Tongue (tissue), 1 donor: ENCODE measurements at regions not wholly inside any gene's neighbourhood (a gene's known extent, or its start where the extent isn't known, plus 50 kb on each side); places are given as distances from the start of the nearest gene placed in this dataset.
A peak's percentile ranks its signal among the peaks of the same experiment; 100 is the strongest.
"Not testable (repeated sequence)": the region's sequence is repeated elsewhere in the genome, so short reads cannot be mapped to it uniquely, and the experiment has no call there.

ENCODE experiments used
- DNase-seq: peaks from one replicate; pipeline ENCODE4 v3.0.0-alpha.2; 2015

DNA sequence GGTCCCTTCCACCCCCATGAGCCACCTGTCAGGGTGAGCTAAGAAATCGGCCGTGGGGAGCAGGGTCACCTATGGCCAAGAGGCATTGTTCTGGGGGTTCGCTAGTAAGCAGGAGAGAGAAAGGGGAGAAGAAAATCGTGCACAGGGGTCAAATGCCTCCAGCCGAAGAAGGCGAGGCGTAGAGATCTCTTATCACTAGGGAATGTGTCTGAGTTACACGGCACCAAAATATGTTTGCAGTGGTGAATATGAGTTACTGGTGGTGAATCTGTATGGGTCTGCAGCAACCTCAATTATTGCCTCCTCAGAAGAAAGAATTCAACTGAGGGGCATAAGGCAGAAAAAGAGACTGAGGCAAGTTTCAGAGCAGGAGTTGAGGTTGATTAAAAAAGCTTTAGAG is 54.2 kb upstream of the RABGAP1L start:
- no peak for DNase-seq

DNA sequence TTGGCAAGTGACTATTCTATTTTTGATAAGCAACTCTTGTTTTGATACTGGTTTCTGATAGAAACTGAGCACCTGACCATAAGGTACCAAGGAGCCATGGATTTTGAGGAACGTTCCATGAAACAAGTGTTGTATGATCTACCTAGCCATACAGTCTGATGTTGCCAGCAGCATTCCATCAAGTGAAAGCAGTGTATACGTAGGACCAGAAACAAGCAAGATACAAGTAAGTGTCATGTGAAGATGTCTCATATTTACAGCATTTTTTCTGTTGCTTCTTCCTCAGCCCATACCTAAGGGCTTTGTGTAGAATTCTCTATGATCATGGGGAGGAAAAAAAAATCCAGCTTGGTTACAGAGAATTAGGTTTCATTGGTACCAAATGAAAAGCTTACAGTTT is 55.6 kb upstream of the RABGAP1L start:
- no peak for DNase-seq

DNA sequence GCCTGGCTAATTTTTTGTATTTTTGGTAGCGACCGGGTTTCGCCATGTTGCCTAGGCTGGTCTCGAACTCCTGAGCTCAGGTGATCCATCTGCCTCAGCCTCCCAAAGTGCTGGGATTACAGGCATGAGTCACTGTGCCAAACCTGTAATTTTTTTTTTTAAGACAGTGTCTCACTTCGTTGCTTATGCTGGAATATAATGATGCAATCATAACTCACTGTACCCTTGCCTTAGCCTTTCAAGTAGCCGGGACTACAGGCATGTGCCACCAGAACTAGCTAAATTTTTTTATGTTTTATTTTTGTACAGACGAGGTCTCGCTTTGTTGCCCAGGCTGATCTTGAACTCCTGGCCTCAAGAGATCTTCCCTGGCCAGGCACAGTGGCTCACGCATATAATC is 57.3 kb upstream of the RABGAP1L start:
- not testable (repeated sequence) for DNase-seq

DNA sequence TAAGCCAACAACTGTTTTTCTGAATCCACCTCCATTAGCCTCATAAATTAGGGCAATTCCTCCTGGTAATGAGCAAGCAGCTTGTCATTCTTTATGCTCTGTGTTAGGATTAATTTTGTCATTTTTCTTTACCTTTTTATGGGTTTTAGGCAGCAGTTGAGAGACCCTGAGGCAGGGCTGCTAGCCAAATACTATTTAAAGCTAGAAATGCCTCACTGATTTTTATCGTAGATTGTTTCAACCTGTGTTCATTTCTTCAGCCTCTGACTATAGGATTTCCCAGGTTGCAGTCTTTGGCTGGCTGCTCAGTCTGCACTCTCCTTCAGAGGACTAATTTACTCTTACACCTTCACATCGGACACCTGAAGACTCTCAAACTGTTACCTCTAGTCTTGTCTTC is 61.9 kb upstream of the RABGAP1L start:
- no peak for DNase-seq

DNA sequence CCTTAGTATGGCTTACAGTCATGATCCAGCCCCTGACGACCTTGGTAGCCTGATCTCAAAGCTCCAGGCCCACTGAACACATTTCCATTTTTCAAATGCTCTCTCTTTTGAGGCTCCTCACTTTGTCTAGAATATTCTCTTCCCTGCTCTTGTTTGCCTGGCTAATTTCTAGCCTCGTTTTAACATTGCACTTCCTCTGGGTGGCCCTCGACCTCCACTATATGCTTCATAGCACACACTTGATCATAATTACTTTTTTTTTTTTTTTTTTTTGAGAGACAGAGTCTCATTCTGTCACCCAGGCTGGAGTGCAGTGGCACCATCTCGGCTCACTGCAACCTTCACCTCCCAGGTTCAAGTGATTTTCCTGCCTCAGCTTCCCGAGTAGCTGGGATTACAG is 65.5 kb upstream of the RABGAP1L start:
- not testable (repeated sequence) for DNase-seq

DNA sequence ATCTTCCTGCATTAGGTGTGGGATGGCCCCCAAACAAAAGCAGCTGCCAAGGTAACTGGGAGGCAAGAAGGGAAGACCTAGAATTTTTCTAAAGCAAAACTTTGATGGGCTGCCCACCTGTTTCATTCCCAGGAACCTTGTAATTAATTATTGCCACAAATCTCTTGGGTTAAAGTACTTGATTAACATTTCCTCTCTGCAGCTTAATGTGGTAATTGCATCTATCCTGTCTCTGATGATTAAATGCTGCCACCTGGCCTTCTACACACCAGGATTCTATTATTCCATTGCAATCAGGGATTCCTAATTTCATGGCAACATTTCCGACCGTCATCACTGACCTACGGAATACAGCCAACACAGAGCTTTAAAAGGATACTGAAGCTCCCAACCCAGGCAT is 68.3 kb upstream of the RC3H1 start:
- no peak for DNase-seq

DNA sequence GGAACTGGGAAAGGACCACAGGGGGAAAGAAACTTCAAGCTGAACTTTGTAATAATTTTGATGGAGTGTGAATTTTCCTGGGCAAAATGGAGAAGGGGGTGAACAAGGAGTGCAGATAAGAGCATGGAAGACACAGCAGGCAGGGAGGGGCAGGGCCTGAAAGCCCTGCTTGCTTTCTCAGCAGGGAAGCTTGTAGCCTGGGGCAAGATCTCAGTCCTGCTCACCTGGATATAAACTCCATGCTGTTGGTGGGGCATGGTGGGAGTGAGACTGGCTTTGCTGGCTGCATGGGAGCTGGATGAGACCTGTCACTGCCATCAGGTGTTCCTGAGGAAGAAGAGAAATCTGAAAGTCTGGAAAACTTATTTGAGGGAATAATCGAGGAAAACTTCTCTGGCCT is 58.7 kb upstream of the RC3H1 start:
- DNase-seq = no peak

DNA sequence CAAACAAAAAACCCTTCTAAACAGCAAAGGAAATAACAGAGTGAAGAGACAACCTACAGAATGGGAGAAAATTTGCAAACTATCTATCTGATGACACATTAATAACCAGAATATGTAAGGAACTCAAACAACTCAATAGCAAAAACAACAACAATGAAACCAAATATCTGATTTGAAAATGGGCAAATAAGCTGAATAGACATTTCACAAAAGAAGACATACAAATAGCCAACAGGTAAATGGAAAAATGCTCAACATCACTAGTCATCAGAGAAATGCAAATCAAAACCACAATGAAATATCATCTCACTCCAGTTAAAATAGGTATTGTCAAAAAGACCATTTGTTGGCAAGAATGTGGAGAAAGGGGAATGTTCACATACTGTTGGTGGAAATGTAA is 57.6 kb upstream of the RC3H1 start:
- no peak for DNase-seq

DNA sequence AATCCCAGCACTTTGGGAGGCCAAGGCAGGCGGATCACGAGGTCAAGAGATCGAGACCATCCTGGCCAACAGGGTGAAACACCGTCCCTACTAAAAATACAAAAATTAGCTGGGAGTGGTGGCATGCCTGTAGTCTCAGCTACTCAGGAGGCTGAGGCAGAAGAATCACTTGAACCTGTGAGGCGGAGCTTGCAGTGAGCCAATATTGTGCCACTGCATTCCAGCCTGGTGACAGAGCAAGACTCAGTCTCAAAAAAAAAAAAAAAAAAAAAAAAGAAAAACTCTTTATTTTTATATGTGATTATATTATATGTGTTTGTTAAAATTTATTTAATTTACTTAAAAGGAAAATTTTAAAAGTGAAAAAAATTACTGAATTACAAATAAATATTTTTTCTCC is 56.8 kb upstream of the RC3H1 start:
- not testable (repeated sequence) for DNase-seq

DNA sequence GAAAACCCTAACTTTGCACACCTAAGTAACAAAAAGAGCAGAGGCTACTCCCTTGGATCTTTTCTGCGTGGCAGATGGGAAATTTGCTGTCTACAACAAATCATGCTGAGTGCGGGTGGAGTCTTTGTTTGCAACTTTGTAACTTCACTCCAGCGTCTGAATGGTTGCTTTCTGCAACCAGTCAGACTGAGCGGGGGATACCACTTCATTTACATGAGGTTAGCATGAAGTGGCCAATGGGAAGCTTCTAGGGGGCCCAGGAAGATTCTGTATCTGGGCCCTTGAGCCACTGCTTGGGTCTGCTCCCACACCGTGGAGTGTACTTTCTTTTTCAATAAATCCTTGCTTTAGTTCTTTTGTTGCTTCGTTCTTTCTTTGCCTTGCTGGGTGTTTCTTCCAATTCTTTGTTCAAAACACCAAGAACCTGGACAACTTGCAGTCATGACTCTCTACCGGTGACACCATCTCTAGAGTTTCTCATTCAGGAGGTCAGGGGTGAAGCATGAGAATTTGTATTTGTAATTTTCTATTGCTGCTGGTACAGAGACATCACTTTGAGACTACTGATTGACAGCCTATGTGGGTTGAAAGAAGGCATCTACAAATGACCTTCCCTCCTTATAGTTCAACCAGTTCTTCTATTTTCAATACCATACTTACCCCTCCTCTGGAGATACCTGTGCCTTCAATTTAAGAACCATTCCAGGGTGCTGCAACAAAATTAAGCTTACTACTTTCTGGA is 55.8 kb upstream of the RC3H1 start:
- no peak for DNase-seq

DNA sequence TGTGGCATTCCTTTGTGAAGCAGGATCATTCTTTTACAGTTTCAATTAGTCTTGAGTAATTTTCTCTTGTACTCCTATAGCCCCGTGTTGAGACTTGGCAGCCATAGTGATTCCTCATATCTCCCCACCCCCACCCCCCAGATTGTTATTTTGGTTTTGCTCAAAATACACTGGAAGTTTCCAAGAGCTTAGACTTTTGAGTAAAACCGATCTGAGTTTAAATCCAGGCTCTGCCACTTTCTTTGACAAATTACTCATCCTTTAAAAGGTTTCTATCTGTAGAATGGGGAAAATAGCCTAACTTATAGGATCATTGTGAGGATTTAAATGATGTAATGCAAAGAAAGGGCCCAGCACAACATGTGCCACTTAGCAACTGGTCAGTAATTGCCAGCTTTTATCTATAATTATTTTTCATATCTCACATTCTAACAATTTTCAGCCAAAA is 53.1 kb upstream of the RC3H1 start:
- DNase-seq = no peak

DNA sequence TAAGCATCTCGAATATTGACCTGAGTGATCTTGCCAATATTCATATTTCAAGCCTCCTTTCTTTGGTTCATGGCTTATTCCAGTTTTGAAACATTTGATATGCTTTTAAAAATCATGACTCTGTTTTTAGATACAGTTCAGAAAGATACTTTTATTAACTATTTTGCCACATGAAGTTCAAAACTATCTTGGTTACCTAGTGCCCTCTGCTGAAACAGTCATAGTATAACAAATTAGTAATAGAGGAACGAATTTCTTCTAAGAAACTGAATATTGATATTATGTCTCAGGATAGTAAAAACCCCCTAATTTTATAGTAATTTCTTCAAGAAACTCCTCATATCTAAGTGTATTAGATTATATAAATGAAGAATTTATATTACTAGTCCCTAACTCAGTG is 52.6 kb upstream of the RC3H1 start:
- peak; percentile 18 for DNase-seq

DNA sequence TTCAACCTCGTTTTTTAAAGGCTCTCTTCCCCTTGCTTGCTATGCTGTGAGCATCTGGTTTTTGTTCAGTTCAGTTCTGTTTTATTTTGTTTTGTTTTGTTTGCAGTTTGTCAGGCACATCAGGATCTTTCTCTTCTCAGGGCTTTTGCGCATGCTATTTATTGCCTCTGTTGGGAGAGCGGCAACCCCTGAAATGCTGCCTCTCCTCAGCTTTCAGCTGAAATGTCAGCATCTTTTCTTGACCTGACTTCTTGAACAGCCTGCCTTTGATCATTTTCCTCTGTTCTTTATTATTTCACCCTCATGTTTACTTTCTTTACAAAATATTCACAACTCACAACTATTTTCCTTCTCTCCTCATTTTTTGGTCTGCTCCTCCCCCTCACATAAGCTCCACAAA is 50.4 kb upstream of the RC3H1 start:
- DNase-seq = peak; percentile 5
